NCI-H345 treated with DMSO at 0.1 percent for 48 hours (cell line): ENCODE measurements at regions not wholly inside any gene's neighbourhood (a gene's known extent, or its start where the extent isn't known, plus 50 kb on each side); places are given as distances from the start of the nearest gene placed in this dataset.
A peak's percentile ranks its signal among the peaks of the same experiment; 100 is the strongest.

Experiments
- DNase-seq: peaks from one replicate; lab custom pipeline; 2025; ENCODE audit not compliant: unreplicated experiment; lab: John Stamatoyannopoulos, UW

DNA sequence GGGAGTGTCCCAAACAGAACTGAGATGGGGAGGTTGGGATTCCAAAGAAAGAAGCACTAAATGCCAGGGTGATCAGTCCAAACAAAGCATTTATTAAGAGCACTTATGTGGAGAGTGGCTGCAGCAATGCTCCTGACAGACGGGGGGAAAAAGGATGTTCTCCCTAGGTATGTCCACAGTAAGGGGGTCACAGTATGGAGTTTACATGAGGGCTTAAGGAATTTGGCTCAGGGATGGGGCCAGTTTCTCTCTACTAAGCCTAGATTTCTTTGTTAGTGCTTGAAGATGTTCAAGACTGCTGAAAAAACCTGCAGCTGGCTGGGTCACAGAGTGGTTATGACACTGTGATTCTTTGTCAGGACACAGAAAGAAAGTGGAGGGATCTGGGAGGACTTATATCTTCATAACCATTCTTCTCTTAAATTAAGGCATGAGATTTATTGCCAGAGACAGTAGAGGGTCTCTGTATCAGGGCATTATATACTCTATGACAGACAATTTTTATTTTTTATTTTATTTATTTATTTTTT is 1468.0 kb downstream of the C4orf33 start:
- no peak for DNase-seq

GRCh38 chr4:130568746-130569145 is 1472.8 kb downstream of the C4orf33 start:
- DNase-seq, result no peak

GRCh38 chr4:130573742-130574141 is 1477.8 kb downstream of the C4orf33 start:
- no peak for DNase-seq

DNA sequence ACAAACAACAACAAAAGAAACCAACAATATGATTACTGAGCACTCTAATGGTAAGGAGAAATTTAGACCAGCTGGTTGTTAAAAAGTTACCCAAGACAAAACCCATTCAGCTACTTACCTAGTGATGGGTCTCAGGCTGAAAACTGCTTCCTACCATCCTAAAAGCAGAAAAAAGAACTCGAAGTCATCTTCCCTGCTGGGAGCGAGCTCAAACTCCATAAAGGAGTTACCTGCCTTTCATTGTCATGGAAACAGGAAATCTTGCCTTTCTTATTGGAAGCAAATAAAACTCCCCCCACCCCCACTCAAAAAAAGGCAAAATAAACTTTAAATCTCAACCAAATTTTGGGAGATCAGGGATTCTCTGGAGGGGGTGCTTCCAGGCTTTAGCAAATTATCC is 1478.3 kb downstream of the C4orf33 start:
- no peak for DNase-seq

GRCh38 chr4:130576218-130576617 is 1480.3 kb downstream of the C4orf33 start:
- DNase-seq, result no peak

DNA sequence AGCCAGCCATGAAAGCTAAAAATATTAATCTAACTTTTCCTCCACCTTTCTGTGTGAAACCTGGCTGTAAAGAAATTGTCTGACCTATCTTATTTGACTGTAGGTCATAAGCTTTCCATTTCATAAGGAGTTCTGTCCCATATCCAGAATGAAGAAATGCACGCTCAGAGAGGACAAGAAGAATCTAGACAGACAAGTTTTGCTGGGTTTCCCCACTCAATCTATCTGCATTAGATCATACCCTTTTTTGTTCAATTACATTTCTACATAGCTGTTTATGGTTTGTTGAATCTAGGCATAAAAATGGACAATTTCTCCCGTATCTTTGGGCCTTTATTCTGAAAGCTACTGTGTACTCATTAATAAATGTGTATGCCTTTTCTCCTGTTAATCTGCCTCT is 1495.1 kb downstream of the C4orf33 start:
- DNase-seq, result no peak

- DNase-seq, result no peak
These were observed 1504.8 kb downstream of the C4orf33 start for GRCh38 chr4:130600706-130601105.

DNA sequence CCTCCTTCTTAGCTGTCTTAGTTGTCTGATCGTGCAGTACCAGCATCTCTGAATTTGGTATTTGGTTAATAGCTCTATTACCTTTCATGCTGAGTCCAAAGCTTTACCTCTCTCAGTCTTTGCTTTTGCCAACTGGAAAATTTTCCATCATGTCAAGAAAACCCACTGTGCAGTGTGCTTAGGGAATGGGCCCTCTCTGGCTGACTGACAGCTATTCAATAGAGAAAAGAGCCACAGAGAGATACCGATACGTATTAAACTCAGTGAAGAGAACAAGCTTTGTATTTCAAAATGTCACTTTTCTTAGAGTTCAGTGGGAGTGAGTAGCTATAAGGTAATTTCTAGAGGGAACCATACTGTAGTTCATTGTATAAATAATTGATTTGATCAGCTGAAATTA is 1507.1 kb downstream of the C4orf33 start:
- no peak for DNase-seq

- no peak for DNase-seq
These were observed 1512.2 kb downstream of the C4orf33 start for GRCh38 chr4:130608121-130608520.

GRCh38 chr4:130628531-130628930 is 1532.6 kb downstream of the C4orf33 start:
- no peak for DNase-seq

DNA sequence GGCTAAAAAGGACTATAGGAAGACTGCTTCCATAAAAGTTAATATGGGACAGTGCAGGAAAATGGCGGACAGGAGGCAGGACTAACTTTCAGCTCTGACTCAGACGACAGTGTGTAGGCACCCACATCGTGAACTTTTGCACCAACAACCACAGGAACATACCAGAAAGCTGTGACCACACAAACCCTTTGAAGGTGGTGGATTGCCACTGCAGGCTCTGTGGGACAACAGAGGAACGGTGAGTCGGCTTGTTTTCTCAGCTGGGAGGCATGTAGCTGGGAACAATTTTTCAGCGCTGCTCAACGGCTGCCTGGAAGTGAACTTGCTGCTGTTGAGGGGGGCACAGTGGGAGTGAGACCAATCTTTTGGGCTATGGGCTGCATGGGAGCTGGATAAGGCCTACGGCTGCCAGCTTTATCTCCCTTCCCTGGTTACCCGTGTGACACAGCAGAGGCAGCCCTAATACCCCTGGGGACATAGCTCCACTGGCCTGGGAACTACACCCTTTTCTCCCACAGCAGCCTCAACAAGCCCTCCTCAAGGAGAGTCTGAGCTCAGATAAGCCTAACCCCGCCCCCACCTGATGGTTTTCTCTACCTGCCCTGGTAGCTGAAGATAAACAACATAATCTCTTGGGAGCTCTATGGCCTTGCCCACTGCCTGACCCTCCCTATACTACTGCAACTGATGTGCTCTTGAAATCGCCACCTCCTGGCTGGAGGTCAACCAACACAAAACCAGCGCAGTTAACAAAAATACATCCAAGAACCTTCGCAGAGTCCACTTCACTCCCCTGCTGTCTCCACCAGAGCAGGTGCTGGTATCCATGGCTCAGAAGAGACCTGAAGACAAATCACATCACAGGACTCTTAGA is 1537.0 kb downstream of the C4orf33 start:
- no peak for DNase-seq

DNA sequence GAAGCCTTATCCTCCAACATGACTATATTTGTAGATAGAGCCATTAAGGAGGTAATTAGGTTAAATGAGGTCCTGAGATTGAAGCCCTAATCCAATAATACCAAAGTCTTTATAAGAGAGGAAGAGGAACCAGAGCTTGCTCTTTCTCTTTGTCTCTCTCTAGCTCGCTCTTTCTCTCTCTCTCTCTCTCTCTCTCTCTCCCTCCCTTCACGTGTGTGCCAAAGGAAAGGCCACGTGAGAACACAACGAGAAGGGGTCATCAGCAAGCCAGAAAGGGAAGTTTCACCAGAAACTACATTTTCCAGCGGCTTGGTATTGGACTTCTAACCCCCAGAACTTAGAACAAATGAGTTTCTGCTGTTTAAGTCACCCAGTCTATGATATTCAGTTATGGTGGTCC is 1540.5 kb downstream of the C4orf33 start:
- no peak for DNase-seq

DNA sequence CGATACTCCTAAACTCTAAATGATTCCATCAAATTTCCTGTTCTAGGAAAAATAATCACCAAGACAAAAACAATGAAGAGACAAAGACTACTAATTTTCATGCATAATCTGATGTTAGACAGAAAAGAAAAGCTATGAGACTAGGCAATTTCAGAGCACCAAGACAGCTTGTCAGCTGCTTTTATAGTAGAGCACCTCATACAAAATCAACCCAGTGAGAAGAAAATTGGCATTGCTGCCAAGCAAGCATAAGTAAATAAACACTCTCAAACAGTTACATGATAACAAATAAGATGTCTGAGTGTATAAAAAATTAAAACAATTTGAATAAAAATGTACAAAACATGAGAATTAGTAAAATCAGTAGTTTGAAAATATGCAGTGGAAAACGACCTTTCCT is 1544.6 kb downstream of the C4orf33 start:
- peak; percentile 39 for DNase-seq

- DNase-seq, result no peak
These were observed 1550.9 kb downstream of the C4orf33 start for GRCh38 chr4:130646886-130647285.

DNA sequence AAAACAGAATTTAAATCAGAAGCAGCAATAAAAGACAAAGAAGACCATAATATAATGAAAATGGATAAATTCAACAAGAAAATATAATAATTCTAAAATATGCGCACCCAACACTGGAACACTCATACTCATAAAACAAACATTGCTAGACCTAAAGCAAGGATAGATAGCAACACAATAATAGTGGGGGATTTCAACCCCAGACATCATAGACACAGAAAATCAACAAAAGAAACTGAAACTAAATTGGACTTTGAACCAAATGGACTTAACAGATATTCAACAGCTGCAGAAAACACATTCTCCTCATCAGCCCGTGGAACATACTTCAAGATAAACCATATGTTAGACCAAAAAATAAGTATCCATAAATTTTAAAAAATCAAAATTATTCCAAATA is 1552.6 kb downstream of the C4orf33 start:
- DNase-seq, result no peak

GRCh38 chr4:130653842-130654241 is 1557.9 kb downstream of the C4orf33 start:
- no peak for DNase-seq

GRCh38 chr4:130659320-130659719 is 1563.4 kb downstream of the C4orf33 start:
- DNase-seq, result no peak

DNA sequence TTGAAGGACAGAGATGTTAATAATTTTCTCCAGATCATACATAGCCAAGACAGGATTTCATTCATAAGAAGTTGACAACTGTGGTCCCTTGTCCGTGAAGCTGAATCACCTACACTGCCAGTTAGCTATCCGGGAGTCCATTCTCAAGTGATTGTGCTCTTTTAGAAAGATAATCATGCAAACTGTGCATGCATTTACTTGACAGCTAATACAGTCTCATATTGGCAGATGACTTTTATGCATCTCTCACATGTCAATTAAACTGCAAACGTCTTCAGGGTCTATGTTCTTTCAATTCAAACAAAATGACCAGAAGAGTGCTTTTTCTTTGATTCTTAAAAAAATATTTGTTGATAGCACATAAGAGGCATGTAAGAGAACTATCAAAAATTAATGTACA is 1572.9 kb downstream of the C4orf33 start:
- DNase-seq, result no peak

DNA sequence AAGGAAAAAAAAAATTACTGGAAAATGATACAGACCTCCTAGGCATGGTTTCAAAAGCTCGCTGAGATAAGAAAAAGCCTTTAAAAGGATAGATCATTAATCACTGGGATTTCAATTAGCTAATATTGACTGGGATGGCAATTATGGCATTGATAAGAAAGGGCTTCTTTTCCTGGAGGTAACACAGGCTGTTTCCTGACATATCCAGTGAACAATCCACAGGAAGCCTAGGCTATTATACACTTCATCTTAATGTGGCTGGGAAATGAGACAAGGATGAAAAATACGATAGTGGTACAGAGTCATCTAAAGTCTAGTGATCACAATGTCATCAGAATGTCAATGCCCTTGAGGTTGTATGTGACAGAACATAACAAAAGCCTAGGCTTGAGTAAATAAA is 1579.3 kb downstream of the C4orf33 start:
- no peak for DNase-seq

DNA sequence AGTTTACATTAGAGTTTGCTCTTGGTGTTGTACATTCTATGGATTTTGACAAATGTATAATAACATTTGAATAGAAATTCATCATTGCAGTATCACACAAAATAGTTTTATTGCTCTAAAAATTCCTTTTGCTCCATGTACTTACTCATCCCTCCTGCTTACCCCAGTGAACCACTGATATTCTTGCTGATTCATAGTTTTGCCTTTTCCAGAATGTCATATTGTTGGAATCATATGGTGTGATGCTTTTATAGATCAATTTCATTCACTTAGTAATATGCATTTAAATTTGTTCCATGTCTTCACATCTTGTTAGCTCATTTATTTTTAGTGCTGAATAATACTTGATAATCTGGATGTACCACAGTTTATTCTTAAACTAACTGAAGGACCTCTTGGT is 1593.2 kb downstream of the C4orf33 start:
- DNase-seq, result no peak

DNA sequence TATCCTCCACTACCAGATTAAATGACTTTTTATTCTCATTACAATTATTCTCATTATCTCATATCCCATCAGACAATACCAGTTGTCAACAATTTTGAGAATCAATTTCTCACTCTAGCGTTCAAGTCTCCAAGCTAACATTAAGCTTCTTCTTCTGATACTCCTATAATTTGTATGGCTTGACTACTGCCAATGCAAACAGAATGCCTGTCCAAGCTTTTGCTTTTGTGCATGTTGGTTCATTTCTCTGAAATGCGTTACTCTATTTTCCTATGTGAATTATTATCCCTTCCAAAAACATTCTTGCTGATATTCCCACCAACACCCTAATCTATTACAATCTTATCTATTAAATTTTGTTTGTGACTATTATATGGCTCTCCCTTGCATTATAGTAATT is 1602.3 kb downstream of the C4orf33 start:
- no peak for DNase-seq

- no peak for DNase-seq
These were observed 1603.1 kb downstream of the C4orf33 start for GRCh38 chr4:130699004-130699403.
